ENCODE measurements at regions not wholly inside any gene's neighbourhood (a gene's known extent, or its start where the extent isn't known, plus 50 kb on each side); places are given as distances from the start of the nearest gene placed in this dataset.

- Histone ChIP-seq H3K4me2 (ENCODE audit: low read length) (no peak overlapping the region), H3K9me2 (replicated peaks; ENCODE audit: control insufficient read depth, low read length) (no peaks in the 10 kb centered on the region), H3K9me3 (ENCODE audit: control insufficient read depth, insufficient read depth, low read length) (no peaks in the 10 kb centered on the region), H3K4me1 (ENCODE audit: control insufficient read depth, low read length) (no peaks in the 10 kb centered on the region), H3F3A (ENCODE audit: control insufficient read depth, insufficient read depth) (no peaks in the 10 kb centered on the region), H3K36me3 (ENCODE audit: control insufficient read depth, low read length) (no peaks in the 10 kb centered on the region), H3K4me3 (ENCODE audit: low read length) (no peak overlapping the region), H4K20me1 (ENCODE audit: control insufficient read depth, insufficient read depth, low read depth, low read length) (no peaks in the 10 kb centered on the region), H3K79me2 (ENCODE audit: control insufficient read depth, low read length) (no peaks in the 10 kb centered on the region), H3K27ac (ENCODE audit: low read depth, low read length) (no peak overlapping the region), H3K27me3 (ENCODE audit: control insufficient read depth, low read length) (no peaks in the 10 kb centered on the region)
- TF ChIP-seq EZH2phosphoT487 (IDR thresholded peaks at IDR 0.05; ENCODE audit: borderline replicate concordance, low read length): no peak
- TF ChIP-seq, protein P1, sequence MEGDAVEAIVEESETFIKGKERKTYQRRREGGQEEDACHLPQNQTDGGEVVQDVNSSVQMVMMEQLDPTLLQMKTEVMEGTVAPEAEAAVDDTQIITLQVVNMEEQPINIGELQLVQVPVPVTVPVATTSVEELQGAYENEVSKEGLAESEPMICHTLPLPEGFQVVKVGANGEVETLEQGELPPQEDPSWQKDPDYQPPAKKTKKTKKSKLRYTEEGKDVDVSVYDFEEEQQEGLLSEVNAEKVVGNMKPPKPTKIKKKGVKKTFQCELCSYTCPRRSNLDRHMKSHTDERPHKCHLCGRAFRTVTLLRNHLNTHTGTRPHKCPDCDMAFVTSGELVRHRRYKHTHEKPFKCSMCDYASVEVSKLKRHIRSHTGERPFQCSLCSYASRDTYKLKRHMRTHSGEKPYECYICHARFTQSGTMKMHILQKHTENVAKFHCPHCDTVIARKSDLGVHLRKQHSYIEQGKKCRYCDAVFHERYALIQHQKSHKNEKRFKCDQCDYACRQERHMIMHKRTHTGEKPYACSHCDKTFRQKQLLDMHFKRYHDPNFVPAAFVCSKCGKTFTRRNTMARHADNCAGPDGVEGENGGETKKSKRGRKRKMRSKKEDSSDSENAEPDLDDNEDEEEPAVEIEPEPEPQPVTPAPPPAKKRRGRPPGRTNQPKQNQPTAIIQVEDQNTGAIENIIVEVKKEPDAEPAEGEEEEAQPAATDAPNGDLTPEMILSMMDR (IDR thresholded peaks at IDR 0.05; ENCODE audit: low read depth, low read length, poor library complexity, severe bottlenecking): no peak
These were observed 137.6 kb downstream of the COPS8 start for GRCh38 chr2:237223201-237223861.

- H3K27me3 ChIP-seq (ENCODE audit: control insufficient read depth, low read length): no peaks in the 10 kb centered on the region
- TF ChIP-seq EZH2phosphoT487 (IDR thresholded peaks at IDR 0.05; ENCODE audit: borderline replicate concordance, low read length): no peak
- TF ChIP-seq, protein P1 (IDR thresholded peaks at IDR 0.05; ENCODE audit: low read depth, low read length, poor library complexity, severe bottlenecking): no peak
- H3K79me2 ChIP-seq (ENCODE audit: control insufficient read depth, low read length): no peaks in the 10 kb centered on the region
- H3K4me2 ChIP-seq (ENCODE audit: low read length): no peak overlapping the region
- H3K36me3 ChIP-seq (ENCODE audit: control insufficient read depth, low read length): no peaks in the 10 kb centered on the region
- no peaks in the 10 kb centered on the region for H3K9me2 ChIP-seq (replicated peaks; ENCODE audit: control insufficient read depth, low read length)
- H3F3A ChIP-seq (ENCODE audit: control insufficient read depth, insufficient read depth): no peaks in the 10 kb centered on the region
- no peaks in the 10 kb centered on the region for H3K9me3 ChIP-seq (ENCODE audit: control insufficient read depth, insufficient read depth, low read length)
- no peak overlapping the region for H3K27ac ChIP-seq (ENCODE audit: low read depth, low read length)
- no peak overlapping the region for H3K4me3 ChIP-seq (ENCODE audit: low read length)
- no peaks in the 10 kb centered on the region for H3K4me1 ChIP-seq (ENCODE audit: control insufficient read depth, low read length)
- no peaks in the 10 kb centered on the region for H4K20me1 ChIP-seq (ENCODE audit: control insufficient read depth, insufficient read depth, low read depth, low read length)
These were observed 141.5 kb downstream of the COPS8 start for GRCh38 chr2:237227190-237227589.

- Histone ChIP-seq H3K4me3 (ENCODE audit: low read length) (no peak overlapping the region), H4K20me1 (ENCODE audit: control insufficient read depth, insufficient read depth, low read depth, low read length) (no peaks in the 10 kb centered on the region), H3K4me1 (ENCODE audit: control insufficient read depth, low read length) (no peaks in the 10 kb centered on the region), H3K9me2 (replicated peaks; ENCODE audit: control insufficient read depth, low read length) (no peaks in the 10 kb centered on the region), H3K9me3 (ENCODE audit: control insufficient read depth, insufficient read depth, low read length) (no peaks in the 10 kb centered on the region), H3K27ac (ENCODE audit: low read depth, low read length) (no peak overlapping the region), H3K79me2 (ENCODE audit: control insufficient read depth, low read length) (no peaks in the 10 kb centered on the region), H3K4me2 (ENCODE audit: low read length) (no peak overlapping the region), H3F3A (ENCODE audit: control insufficient read depth, insufficient read depth) (no peaks in the 10 kb centered on the region), H3K27me3 (ENCODE audit: control insufficient read depth, low read length) (no peaks in the 10 kb centered on the region), H3K36me3 (ENCODE audit: control insufficient read depth, low read length) (no peaks in the 10 kb centered on the region)
- TF ChIP-seq, protein P1 (IDR thresholded peaks at IDR 0.05; ENCODE audit: low read depth, low read length, poor library complexity, severe bottlenecking): no peak
- TF ChIP-seq EZH2phosphoT487 (IDR thresholded peaks at IDR 0.05; ENCODE audit: borderline replicate concordance, low read length): no peak
These were observed 142.0 kb downstream of the COPS8 start for GRCh38 chr2:237227592-237228280.
